HEK293 (cell line): ENCODE measurements at regions not wholly inside any gene's neighbourhood (a gene's known extent, or its start where the extent isn't known, plus 50 kb on each side); places are given as distances from the start of the nearest gene placed in this dataset.

Source experiments
- TCF7L2 ChIP-seq: IDR thresholded peaks from 2 replicates; pipeline ENCODE4 v1.6.1; 2011; ENCODE audit warnings: low read depth, mild to moderate bottlenecking, inconsistent platforms, low read length, moderate library complexity, borderline replicate concordance
- ZBTB21 ChIP-seq: fragments of 450-650 bp; formaldehyde crosslinking; IDR thresholded peaks from 2 replicates; pipeline ENCODE4 v1.5.1; 2017; ENCODE audit warnings: missing biosample characterization, missing genetic modification characterization
- ZNF19 ChIP-seq: fragments of 450-650 bp; formaldehyde crosslinking; IDR thresholded peaks from 2 replicates; pipeline ENCODE4; 2016; ENCODE audit warnings: missing biosample characterization, missing genetic modification characterization, low read depth
- ZNF24 ChIP-seq: fragments of 450-650 bp; formaldehyde crosslinking; IDR thresholded peaks from 2 replicates; pipeline ENCODE4 v1.5.1; 2016; ENCODE audit warnings: missing biosample characterization, missing genetic modification characterization
- ZNF501 ChIP-seq: fragments of 450-650 bp; formaldehyde crosslinking; IDR thresholded peaks from 2 replicates; pipeline ENCODE4 v1.5.1; 2016; ENCODE audit warnings: missing biosample characterization, missing genetic modification characterization
- ZNF548 ChIP-seq: fragments of 450-650 bp; formaldehyde crosslinking; IDR thresholded peaks from 2 replicates; pipeline ENCODE4 v1.5.1; 2016; ENCODE audit warnings: missing biosample characterization, missing genetic modification characterization
- ZNF549 ChIP-seq: fragments of 450-650 bp; IDR thresholded peaks from 2 replicates; pipeline ENCODE4 v1.5.1; 2018; ENCODE audit warnings: missing biosample characterization, missing genetic modification characterization, mild to moderate bottlenecking, inconsistent platforms, moderate library complexity
- ZNF571 ChIP-seq: fragments of 450-650 bp; formaldehyde crosslinking; IDR thresholded peaks from 2 replicates; pipeline ENCODE4 v1.5.0; 2017; ENCODE audit warnings: missing biosample characterization, missing genetic modification characterization
- ZNF623 ChIP-seq: fragments of 450-650 bp; formaldehyde crosslinking; IDR thresholded peaks from 2 replicates; pipeline ENCODE4 v1.5.1; 2016; ENCODE audit warnings: missing biosample characterization, missing genetic modification characterization
- ZNF701 ChIP-seq: fragments of 450-650 bp; formaldehyde crosslinking; IDR thresholded peaks from 2 replicates; pipeline ENCODE4 v1.5.1; 2016; ENCODE audit warnings: missing biosample characterization, missing genetic modification characterization
- TF ChIP-seq, protein P1 (sequence below): fragments of 450-650 bp; formaldehyde crosslinking; IDR thresholded peaks from 2 replicates; pipeline ENCODE4 v1.5.1; 2016; ENCODE audit warnings: missing biosample characterization, missing genetic modification characterization
- TF ChIP-seq, protein P2 (sequence below): fragments of 450-650 bp; formaldehyde crosslinking; IDR thresholded peaks from 2 replicates; pipeline ENCODE4 v1.5.1; 2016; ENCODE audit warnings: missing biosample characterization, missing genetic modification characterization

DNA sequence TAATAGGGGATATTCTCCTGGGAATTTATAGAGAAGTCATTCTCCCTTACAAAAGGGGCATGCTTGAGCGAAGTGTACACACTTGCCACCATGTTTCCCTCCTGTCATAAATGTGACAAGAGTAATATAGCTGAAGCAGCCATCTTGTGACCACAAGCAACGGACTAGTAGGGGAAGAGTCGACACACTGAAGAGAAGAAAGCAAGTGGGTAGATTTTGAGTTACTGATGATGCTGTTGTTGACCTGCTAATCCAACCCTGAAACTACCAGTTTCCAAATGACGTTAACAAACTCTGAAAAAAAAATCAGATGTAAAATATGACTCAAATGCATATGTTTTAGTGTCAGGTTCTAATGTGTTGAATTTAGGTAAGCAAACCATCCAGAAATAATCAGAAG is 350.4 kb downstream of the CDH10 start:
- TF ChIP-seq, protein P1, sequence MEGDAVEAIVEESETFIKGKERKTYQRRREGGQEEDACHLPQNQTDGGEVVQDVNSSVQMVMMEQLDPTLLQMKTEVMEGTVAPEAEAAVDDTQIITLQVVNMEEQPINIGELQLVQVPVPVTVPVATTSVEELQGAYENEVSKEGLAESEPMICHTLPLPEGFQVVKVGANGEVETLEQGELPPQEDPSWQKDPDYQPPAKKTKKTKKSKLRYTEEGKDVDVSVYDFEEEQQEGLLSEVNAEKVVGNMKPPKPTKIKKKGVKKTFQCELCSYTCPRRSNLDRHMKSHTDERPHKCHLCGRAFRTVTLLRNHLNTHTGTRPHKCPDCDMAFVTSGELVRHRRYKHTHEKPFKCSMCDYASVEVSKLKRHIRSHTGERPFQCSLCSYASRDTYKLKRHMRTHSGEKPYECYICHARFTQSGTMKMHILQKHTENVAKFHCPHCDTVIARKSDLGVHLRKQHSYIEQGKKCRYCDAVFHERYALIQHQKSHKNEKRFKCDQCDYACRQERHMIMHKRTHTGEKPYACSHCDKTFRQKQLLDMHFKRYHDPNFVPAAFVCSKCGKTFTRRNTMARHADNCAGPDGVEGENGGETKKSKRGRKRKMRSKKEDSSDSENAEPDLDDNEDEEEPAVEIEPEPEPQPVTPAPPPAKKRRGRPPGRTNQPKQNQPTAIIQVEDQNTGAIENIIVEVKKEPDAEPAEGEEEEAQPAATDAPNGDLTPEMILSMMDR (tag by site-specific recombination) = no peak
- TF ChIP-seq ZBTB21 (tag by site-specific recombination) = no peak
- no peak for TF ChIP-seq ZNF501 (tag by site-specific recombination)
- TF ChIP-seq ZNF24 (tag by site-specific recombination) = no peak
- TF ChIP-seq ZNF623 (tag by site-specific recombination) = no peak
- TF ChIP-seq, protein P2, sequence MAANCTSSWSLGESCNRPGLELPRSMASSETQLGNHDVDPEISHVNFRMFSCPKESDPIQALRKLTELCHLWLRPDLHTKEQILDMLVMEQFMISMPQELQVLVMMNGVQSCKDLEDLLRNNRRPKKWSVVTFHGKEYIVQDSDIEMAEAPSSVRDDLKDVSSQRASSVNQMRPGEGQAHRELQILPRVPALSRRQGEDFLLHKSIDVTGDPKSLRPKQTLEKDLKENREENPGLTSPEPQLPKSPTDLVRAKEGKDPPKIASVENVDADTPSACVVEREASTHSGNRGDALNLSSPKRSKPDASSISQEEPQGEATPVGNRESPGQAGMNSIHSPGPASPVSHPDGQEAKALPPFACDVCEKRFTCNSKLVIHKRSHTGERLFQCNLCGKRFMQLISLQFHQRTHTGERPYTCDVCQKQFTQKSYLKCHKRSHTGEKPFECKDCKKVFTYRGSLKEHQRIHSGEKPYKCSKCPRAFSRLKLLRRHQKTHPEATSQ (tag by site-specific recombination) = no peak
- TF ChIP-seq ZNF549 (tag by site-specific recombination) = no peak
- no peak for TF ChIP-seq ZNF19 (tag by site-specific recombination)
- no peak for TF ChIP-seq TCF7L2
- no peak for TF ChIP-seq ZNF701 (tag by site-specific recombination)
- TF ChIP-seq ZNF548 (tag by site-specific recombination) = no peak
- TF ChIP-seq ZNF571 (tag by site-specific recombination) = no peak
